HG03460 (cell line): ENCODE measurements at regions not wholly inside any gene's neighbourhood (a gene's known extent, or its start where the extent isn't known, plus 50 kb on each side); places are given as distances from the start of the nearest gene placed in this dataset.

Source experiments
- ATAC-seq: cut with Tn5 transposase; IDR thresholded peaks from one replicate; pipeline ENCODE4 v1.9.1; 2021; ENCODE audit not compliant: unreplicated experiment

DNA sequence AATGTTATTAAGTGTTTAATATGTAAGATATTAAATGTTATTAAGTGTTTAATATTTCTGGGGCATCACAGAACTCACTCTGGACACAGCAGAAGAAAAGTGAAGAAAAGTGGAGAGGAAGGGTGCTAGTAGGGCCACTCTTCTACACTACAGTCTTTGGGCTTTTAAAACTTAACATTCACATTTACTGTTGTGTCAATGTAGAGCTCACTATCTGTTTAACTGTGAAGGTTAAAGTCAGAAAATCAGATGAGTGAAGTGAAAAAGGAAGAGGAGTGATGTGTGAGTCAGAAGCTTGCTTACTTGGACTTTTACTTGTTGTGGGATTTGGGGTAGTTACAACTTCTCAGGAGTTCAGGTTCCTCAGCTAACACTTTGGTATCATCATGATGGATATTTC lies 145.3 kb upstream of the DNAJC19 start:
- no peak for ATAC-seq

DNA sequence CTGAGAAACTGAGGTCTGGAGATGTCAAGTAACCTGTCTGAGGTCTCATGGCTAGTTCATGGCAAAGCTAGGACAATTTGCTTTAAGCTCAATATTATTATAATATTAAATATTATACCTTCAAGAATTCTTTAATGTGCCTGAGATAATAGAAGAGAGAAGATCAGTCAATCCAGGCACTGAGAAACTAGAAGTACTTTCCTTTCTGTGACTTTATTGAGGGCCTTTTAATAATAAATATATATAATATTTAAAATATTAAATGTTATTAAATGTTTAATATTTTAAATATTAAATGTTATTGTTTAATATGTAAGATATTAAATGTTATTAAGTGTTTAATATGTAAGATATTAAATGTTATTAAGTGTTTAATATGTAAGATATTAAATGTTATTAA lies 144.3 kb upstream of the DNAJC19 start:
- no peak for ATAC-seq

GRCh38 chr3:181105646-181106045 lies 116.1 kb upstream of the DNAJC19 start:
- ATAC-seq: no peak

DNA sequence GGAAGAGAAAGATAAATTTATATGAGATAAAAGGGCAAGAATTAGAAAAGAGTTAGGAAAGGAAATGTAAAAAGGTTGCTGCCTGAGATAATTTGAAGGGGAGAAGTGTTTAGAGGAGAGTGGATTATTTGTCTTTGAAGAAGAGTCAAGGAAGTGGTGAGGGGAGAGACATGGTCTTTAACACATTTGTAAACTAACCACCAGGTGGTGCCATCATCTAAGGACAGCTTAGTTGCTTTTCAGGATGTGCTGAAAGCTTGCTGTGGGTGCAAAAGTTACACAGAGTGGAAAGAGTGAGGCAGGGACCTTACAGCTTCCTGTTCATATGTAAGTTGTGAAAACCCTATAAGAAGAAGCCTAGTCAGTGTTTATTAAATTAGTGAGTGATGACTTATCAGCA lies 114.1 kb upstream of the DNAJC19 start:
- no peak for ATAC-seq

- ATAC-seq: no peak
These were observed 96.5 kb upstream of the DNAJC19 start for GRCh38 chr3:181086011-181086410.

DNA sequence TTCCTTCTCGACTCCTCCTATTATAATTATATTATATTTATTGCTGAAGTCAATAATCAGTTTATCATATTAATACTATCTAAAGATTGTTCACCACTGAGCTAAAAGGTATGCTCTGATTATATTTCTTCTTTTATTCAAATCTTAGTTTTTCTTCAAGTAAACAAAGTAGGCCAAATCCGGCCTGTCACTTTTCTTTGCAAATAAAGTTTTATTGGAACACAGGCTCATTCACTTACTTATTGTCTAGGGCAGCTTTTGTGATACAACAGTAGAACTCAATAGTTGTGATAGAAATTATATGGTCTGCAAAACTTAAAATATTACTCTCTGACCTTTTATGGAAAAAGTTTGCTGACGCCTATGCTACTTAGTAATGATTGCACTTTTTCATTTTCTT lies 92.4 kb upstream of the DNAJC19 start:
- ATAC-seq: no peak

- no peak for ATAC-seq
These were observed 87.0 kb upstream of the DNAJC19 start for GRCh38 chr3:181076558-181076957.

- no peak for ATAC-seq
These were observed 85.6 kb upstream of the DNAJC19 start for GRCh38 chr3:181075098-181075497.

- no peak for ATAC-seq
These were observed 76.9 kb upstream of the DNAJC19 start for GRCh38 chr3:181066143-181067087.

- ATAC-seq: no peak
These were observed 66.7 kb upstream of the DNAJC19 start for GRCh38 chr3:181056136-181056732.

GRCh38 chr3:181054538-181054937 lies 65.0 kb upstream of the DNAJC19 start:
- no peak for ATAC-seq

DNA sequence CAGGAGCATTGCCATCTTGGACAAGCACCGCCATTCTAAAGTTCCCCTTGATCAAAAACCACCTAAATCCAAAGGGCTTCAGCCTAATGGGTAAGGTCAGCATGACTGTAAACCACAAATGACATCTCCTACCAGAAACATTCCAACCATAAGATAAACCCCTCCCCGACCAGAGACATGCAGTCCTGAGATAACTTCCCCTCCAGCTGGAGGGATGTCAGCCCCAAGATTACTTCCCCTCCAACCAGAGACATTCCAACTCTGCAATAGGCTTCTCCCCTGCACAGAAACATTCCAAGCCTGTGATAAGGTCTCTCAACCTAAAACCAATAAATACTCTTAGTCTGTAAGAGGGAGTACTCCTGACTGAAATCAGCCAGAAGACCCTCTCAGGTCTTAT lies 62.7 kb upstream of the DNAJC19 start:
- no peak for ATAC-seq

DNA sequence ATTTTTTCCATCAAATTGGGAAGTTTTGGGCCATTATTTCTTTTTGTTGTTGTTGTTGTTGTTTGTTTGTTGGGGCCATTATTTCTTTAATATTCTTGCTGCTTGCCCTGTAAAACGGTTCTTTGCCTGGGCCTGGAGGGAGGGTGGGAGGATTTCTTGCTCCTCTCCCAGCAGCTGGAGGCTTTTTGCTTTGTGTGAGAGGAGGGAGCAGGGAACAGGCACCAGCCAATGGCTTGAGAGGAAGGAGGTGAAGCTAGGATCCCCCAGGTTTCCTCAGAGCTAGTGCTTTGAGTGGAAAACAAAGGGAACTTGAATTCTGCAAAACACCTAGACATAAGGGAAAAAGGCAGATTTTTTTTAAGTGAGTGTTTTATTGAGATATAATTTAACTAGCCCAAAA lies 61.2 kb upstream of the DNAJC19 start:
- ATAC-seq: no peak

DNA sequence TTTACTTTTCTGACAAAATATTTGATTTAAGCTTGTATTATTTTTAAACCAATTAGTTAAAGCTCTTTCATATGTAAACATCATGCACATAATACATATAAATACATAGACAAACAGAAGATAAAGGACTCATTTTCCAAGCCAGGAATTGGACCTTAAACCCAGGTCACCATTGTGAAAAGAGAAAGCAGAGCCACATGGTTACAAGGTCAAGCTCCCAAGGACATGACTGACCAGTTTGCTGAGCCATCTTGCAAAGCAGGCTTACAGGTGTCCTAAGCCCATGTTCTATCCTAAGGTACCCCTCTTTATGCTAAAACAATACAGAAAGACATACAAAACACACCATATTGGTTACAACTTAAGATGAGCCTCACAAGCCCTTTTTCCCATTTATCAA lies 50.5 kb upstream of the DNAJC19 start:
- ATAC-seq: no peak
